T-helper 2 cell treated with Interferon-gamma antibody and Interleukin-4, amounts not matched to agents 5 μg/mL and 100 μg/mL, for 36 hours (primary cell): ENCODE measurements at regions not wholly inside any gene's neighbourhood (a gene's known extent, or its start where the extent isn't known, plus 50 kb on each side); places are given as distances from the start of the nearest gene placed in this dataset.

ENCODE experiments used
- DNase-seq: peaks from one replicate; pipeline ENCODE4 v3.0.0; 2021; ENCODE audit warnings: low spot score
- H3K27ac Mint-ChIP-seq: one replicate; pipeline ENCODE4 v1.8.0; 2021; ENCODE audit warnings: mild to moderate bottlenecking, mixed read lengths
- H3K27me3 Mint-ChIP-seq: one replicate; pipeline ENCODE4 v1.8.0; 2021; ENCODE audit warnings: low read depth, mixed read lengths
- H3K36me3 Mint-ChIP-seq: one replicate; pipeline ENCODE4 v1.8.0; 2021; ENCODE audit warnings: low read depth, mixed read lengths
- H3K4me1 Mint-ChIP-seq: one replicate; pipeline ENCODE4 v1.8.0; 2021; ENCODE audit warnings: low read depth, mixed read lengths
- H3K4me3 Mint-ChIP-seq: one replicate; pipeline ENCODE4 v1.8.0; 2022; ENCODE audit warnings: mild to moderate bottlenecking, moderate library complexity, mixed read lengths
- H3K9me3 Mint-ChIP-seq: one replicate; pipeline ENCODE4 v1.8.0; 2021; ENCODE audit warnings: mixed read lengths

GRCh38 chr12:62123721-62124203 lies 136.4 kb upstream of the USP15 start:
- H3K36me3 Mint-ChIP-seq: no peaks in the 10 kb centered on the region
- H3K9me3 Mint-ChIP-seq: no peaks in the 10 kb centered on the region
- no peak overlapping the region for H3K4me3 Mint-ChIP-seq
- H3K4me1 Mint-ChIP-seq: no peaks in the 10 kb centered on the region
- H3K27me3 Mint-ChIP-seq: peaks cover 4% of the 10 kb centered on the region
- H3K27ac Mint-ChIP-seq: no peak overlapping the region
- DNase-seq: no peak

- Mint-ChIP-seq H3K36me3 (no peaks in the 10 kb centered on the region), H3K27ac (no peak overlapping the region), H3K27me3 (peaks cover 6% of the 10 kb centered on the region), H3K4me3 (no peak overlapping the region), H3K4me1 (no peaks in the 10 kb centered on the region), H3K9me3 (no peaks in the 10 kb centered on the region)
- DNase-seq: no peak
These were observed 132.7 kb upstream of the USP15 start for GRCh38 chr12:62127516-62127915.

- peaks cover 6% of the 10 kb centered on the region for H3K27me3 Mint-ChIP-seq
- no peak for DNase-seq
- H3K4me3 Mint-ChIP-seq: no peak overlapping the region
- H3K27ac Mint-ChIP-seq: no peak overlapping the region
- H3K4me1 Mint-ChIP-seq: no peaks in the 10 kb centered on the region
- no peaks in the 10 kb centered on the region for H3K9me3 Mint-ChIP-seq
- H3K36me3 Mint-ChIP-seq: no peaks in the 10 kb centered on the region
These were observed 131.8 kb upstream of the USP15 start for GRCh38 chr12:62128175-62128975.

GRCh38 chr12:62129291-62129690 lies 130.9 kb upstream of the USP15 start:
- Mint-ChIP-seq H3K27ac (no peak overlapping the region), H3K9me3 (no peaks in the 10 kb centered on the region), H3K27me3 (peaks cover 3% of the 10 kb centered on the region), H3K4me3 (no peak overlapping the region), H3K36me3 (no peaks in the 10 kb centered on the region), H3K4me1 (no peaks in the 10 kb centered on the region)
- no peak for DNase-seq

GRCh38 chr12:62130402-62130801 lies 129.8 kb upstream of the USP15 start:
- no peaks in the 10 kb centered on the region for H3K36me3 Mint-ChIP-seq
- DNase-seq: no peak
- no peak overlapping the region for H3K27ac Mint-ChIP-seq
- no peaks in the 10 kb centered on the region for H3K4me1 Mint-ChIP-seq
- H3K9me3 Mint-ChIP-seq: no peaks in the 10 kb centered on the region
- H3K27me3 Mint-ChIP-seq: peaks cover 3% of the 10 kb centered on the region
- H3K4me3 Mint-ChIP-seq: no peak overlapping the region

- Mint-ChIP-seq H3K27ac (no peak overlapping the region), H3K4me1 (no peaks in the 10 kb centered on the region), H3K27me3 (peaks cover 3% of the 10 kb centered on the region), H3K4me3 (no peak overlapping the region), H3K9me3 (no peaks in the 10 kb centered on the region), H3K36me3 (no peaks in the 10 kb centered on the region)
- DNase-seq: no peak
These were observed 129.2 kb upstream of the USP15 start for GRCh38 chr12:62130834-62131552.

- DNase-seq: no peak
- Mint-ChIP-seq H3K4me3 (no peak overlapping the region), H3K27ac (no peak overlapping the region), H3K4me1 (no peaks in the 10 kb centered on the region), H3K36me3 (no peaks in the 10 kb centered on the region), H3K9me3 (no peaks in the 10 kb centered on the region), H3K27me3 (peaks cover 3% of the 10 kb centered on the region)
These were observed 126.8 kb upstream of the USP15 start for GRCh38 chr12:62133440-62133839.

GRCh38 chr12:62135553-62136200 lies 124.5 kb upstream of the USP15 start:
- Mint-ChIP-seq H3K4me3 (no peak overlapping the region), H3K27ac (no peak overlapping the region), H3K27me3 (peaks cover 3% of the 10 kb centered on the region), H3K4me1 (no peaks in the 10 kb centered on the region), H3K9me3 (no peaks in the 10 kb centered on the region), H3K36me3 (no peaks in the 10 kb centered on the region)
- no peak for DNase-seq

- no peak for DNase-seq
- no peaks in the 10 kb centered on the region for H3K36me3 Mint-ChIP-seq
- H3K27ac Mint-ChIP-seq: no peak overlapping the region
- H3K9me3 Mint-ChIP-seq: no peaks in the 10 kb centered on the region
- peaks cover 3% of the 10 kb centered on the region for H3K27me3 Mint-ChIP-seq
- no peaks in the 10 kb centered on the region for H3K4me1 Mint-ChIP-seq
- no peak overlapping the region for H3K4me3 Mint-ChIP-seq
These were observed 123.7 kb upstream of the USP15 start for GRCh38 chr12:62136496-62136895.

- H3K36me3 Mint-ChIP-seq: no peaks in the 10 kb centered on the region
- no peaks in the 10 kb centered on the region for H3K4me1 Mint-ChIP-seq
- no peak overlapping the region for H3K27ac Mint-ChIP-seq
- H3K4me3 Mint-ChIP-seq: no peak overlapping the region
- no peaks in the 10 kb centered on the region for H3K9me3 Mint-ChIP-seq
- DNase-seq: no peak
- no peaks in the 10 kb centered on the region for H3K27me3 Mint-ChIP-seq
These were observed 121.7 kb upstream of the USP15 start for GRCh38 chr12:62138527-62138926.

- no peak overlapping the region for H3K4me3 Mint-ChIP-seq
- peaks cover 2% of the 10 kb centered on the region for H3K27me3 Mint-ChIP-seq
- no peak for DNase-seq
- H3K36me3 Mint-ChIP-seq: no peaks in the 10 kb centered on the region
- H3K27ac Mint-ChIP-seq: no peak overlapping the region
- no peaks in the 10 kb centered on the region for H3K9me3 Mint-ChIP-seq
- no peaks in the 10 kb centered on the region for H3K4me1 Mint-ChIP-seq
These were observed 113.9 kb upstream of the USP15 start for GRCh38 chr12:62146318-62146717.

GRCh38 chr12:62158013-62158412 lies 102.2 kb upstream of the USP15 start:
- H3K36me3 Mint-ChIP-seq: no peaks in the 10 kb centered on the region

GRCh38 chr12:62158461-62159360 lies 101.5 kb upstream of the USP15 start:
- no peak overlapping the region for H3K4me3 Mint-ChIP-seq
- peaks cover 2% of the 10 kb centered on the region for H3K4me1 Mint-ChIP-seq

More at GRCh38 chr12:62158013-62158412, 102.2 kb upstream of the USP15 start:
- no peaks in the 10 kb centered on the region for H3K9me3 Mint-ChIP-seq
- peaks cover 2% of the 10 kb centered on the region for H3K4me1 Mint-ChIP-seq
- no peak overlapping the region for H3K27ac Mint-ChIP-seq
- H3K4me3 Mint-ChIP-seq: no peak overlapping the region
- no peak for DNase-seq
- peaks cover 4% of the 10 kb centered on the region for H3K27me3 Mint-ChIP-seq

More at GRCh38 chr12:62158461-62159360, 101.5 kb upstream of the USP15 start:
- H3K27ac Mint-ChIP-seq: no peak overlapping the region
- peaks cover 4% of the 10 kb centered on the region for H3K27me3 Mint-ChIP-seq
- no peaks in the 10 kb centered on the region for H3K9me3 Mint-ChIP-seq
- H3K36me3 Mint-ChIP-seq: no peaks in the 10 kb centered on the region
- DNase-seq: no peak
